Fibroblast of pulmonary artery (primary cell): ENCODE measurements at regions not wholly inside any gene's neighbourhood (a gene's known extent, or its start where the extent isn't known, plus 50 kb on each side); places are given as distances from the start of the nearest gene placed in this dataset.

Source experiments
- DNase-seq: peaks from one replicate; pipeline ENCODE4 v3.0.0-alpha.2; 2010; ENCODE audit warnings: low read depth
- H3K4me3 ChIP-seq: replicated peaks from 2 replicates; pipeline ENCODE4 v1.5.1; 2011; ENCODE audit warnings: low read depth, mild to moderate bottlenecking, control low read depth, low read length, moderate library complexity
- CTCF ChIP-seq: IDR thresholded peaks from 2 replicates; pipeline ENCODE4 v1.5.1; 2011; ENCODE audit warnings: mild to moderate bottlenecking, control low read depth, low read length, inconsistent platforms; ENCODE audit errors: missing control alignments

DNA sequence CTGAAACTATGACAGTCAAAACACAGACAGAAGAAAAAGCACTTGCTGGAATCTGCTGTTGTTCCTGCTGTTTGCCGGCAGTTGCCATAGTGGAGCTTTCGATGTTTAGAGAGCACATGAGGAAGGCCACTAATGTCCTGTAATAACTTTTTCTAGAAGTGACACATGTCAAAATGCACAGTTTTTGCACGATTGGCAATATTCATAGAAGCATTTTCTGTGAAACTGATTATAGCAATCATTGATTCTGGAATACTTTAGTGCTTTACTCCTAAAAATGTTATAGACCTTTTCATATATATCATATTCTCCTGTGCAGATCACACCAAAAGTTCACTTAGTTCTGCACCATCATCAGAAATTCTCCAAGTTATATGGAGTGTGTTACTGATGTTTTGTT is 407.0 kb upstream of the SOX9 start:
- no peak overlapping the region for H3K4me3 ChIP-seq
- TF ChIP-seq CTCF = no peak

DNA sequence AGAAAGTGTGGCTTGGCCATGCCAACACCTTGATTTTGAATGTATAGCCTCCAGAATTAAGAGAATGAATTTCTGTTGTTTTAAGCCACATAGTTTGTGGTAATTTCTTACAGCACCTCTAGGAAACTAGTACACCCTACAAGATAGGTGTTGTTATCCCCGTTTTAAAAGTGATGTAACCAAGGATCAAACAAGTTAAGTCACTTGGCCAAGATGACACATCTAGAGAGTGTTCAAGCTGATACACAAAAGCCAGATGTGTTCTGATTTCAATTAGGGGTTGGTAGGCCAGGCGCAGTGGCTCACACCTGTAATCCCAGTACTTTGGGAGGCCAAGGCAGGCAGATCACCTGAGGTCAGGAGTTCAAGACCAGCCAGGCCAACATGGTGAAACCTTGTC is 396.5 kb upstream of the SOX9 start:
- no peak overlapping the region for H3K4me3 ChIP-seq
- DNase-seq = no peak
- no peak for TF ChIP-seq CTCF

More for the DNA sequence above, 407.0 kb upstream of the SOX9 start:
- no peak for DNase-seq

- H3K4me3 ChIP-seq = no peak overlapping the region
- DNase-seq = no peak
These were observed 395.0 kb upstream of the SOX9 start for GRCh38 chr17:71725811-71726210.

DNA sequence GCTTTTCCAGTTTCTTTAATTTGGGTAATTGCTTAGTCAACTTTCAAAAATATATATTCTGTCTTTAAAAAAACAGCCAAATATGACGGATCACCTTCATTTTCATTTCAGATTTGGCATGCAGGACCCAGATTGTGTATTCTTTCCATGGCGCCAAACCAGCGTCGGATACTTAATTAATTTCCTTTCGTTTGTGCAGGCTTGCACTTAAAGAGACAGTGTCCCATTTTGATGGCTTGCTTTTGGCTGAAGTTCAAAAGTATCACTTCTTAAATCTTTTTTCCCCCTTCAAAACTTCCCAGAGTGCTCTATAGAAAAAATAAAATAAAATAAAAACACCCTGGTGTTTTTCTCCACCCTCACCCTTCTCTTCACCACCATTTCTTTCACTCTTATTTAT is 394.5 kb upstream of the SOX9 start:
- H3K4me3 ChIP-seq = no peak overlapping the region
- no peak for DNase-seq
- no peak for TF ChIP-seq CTCF

More at GRCh38 chr17:71725811-71726210, 395.0 kb upstream of the SOX9 start:
- TF ChIP-seq CTCF = no peak

- TF ChIP-seq CTCF = no peak
- no peak overlapping the region for H3K4me3 ChIP-seq
- no peak for DNase-seq
These were observed 393.5 kb upstream of the SOX9 start for GRCh38 chr17:71727292-71727691.

- H3K4me3 ChIP-seq = no peak overlapping the region
- no peak for TF ChIP-seq CTCF
- DNase-seq = no peak
These were observed 393.1 kb upstream of the SOX9 start for GRCh38 chr17:71727723-71728122.

- no peak for TF ChIP-seq CTCF
These were observed 389.9 kb upstream of the SOX9 start for GRCh38 chr17:71730871-71731270.

More at GRCh38 chr17:71730871-71731270, 389.9 kb upstream of the SOX9 start:
- DNase-seq = no peak
- no peak overlapping the region for H3K4me3 ChIP-seq
